ENCODE measurements at regions not wholly inside any gene's neighbourhood (a gene's known extent, or its start where the extent isn't known, plus 50 kb on each side); places are given as distances from the start of the nearest gene placed in this dataset.

GRCh38 chr7:38066391-38066790 lies 111.7 kb upstream of the STARD3NL start:
- no peak overlapping the region for H3K27ac ChIP-seq (ENCODE audit: insufficient read length, low read depth, low read length)
- no peaks in the 10 kb centered on the region for H3K36me3 Mint-ChIP-seq (ENCODE audit: insufficient read depth in 1 of 3, low read depth in 3 of 3)
- H2BK12ac ChIP-seq (ENCODE audit: insufficient read length, low read depth, low read length), result no peak overlapping the region
- DNase-seq, result no peak
- no peak overlapping the region for H2AFZ ChIP-seq (ENCODE audit: low read length)
- H3K27me3 ChIP-seq (ENCODE audit: insufficient read depth, low read length), result no peaks in the 10 kb centered on the region
- no peak overlapping the region for H4K91ac ChIP-seq (ENCODE audit: insufficient read length, low read depth, low read length)
- H3T11ph ChIP-seq (ENCODE audit: low read length), result no peak overlapping the region
- H3K9me3 ChIP-seq (ENCODE audit: control insufficient read depth, low read depth, low read length), result no peaks in the 10 kb centered on the region
- no peak overlapping the region for H3K23ac ChIP-seq (ENCODE audit: insufficient read length, low read depth, low read length)
- H2AK5ac ChIP-seq (ENCODE audit: insufficient read length, low read length), result no peak overlapping the region
- H3K79me1 ChIP-seq (ENCODE audit: insufficient read depth, low read depth, low read length, poor library complexity, severe bottlenecking), result no peaks in the 10 kb centered on the region
- H3K79me2 ChIP-seq (ENCODE audit: insufficient read depth, low read length), result no peaks in the 10 kb centered on the region
- H3K23me2 ChIP-seq (ENCODE audit: insufficient read length, low read depth, low read length, poor library complexity, severe bottlenecking), result no peaks in the 10 kb centered on the region
- H3K18ac ChIP-seq (ENCODE audit: insufficient read length, low read depth, low read length), result no peak overlapping the region
- no CpG with 5 or more reads among the region's 5 CpGs for WGBS (ENCODE audit: extremely low coverage, insufficient read length, low lambda C conversion rate)
- H2BK20ac ChIP-seq (ENCODE audit: low read depth, low read length, poor library complexity, severe bottlenecking), result no peak overlapping the region
- H3K4me1 ChIP-seq (ENCODE audit: insufficient read depth, low read length), result no peaks in the 10 kb centered on the region
- no peak overlapping the region for H4K8ac ChIP-seq (replicated peaks; ENCODE audit: insufficient read length, low read depth, low read length)
- no peaks in the 10 kb centered on the region; the same call in 1 of the 2 replicates for H3K27me3 Mint-ChIP-seq (ENCODE audit: low read depth)
- H3K4me2 ChIP-seq (ENCODE audit: insufficient read depth, insufficient read length, low read length), result no peak overlapping the region
- no peak overlapping the region for H3K4ac ChIP-seq (ENCODE audit: low read depth, low read length)
- no peak overlapping the region for H2BK15ac ChIP-seq (ENCODE audit: low read depth, low read length)
- H3K9me3 Mint-ChIP-seq, result no peaks in the 10 kb centered on the region; a peak in 1 of 5 replicates
- H3K4me3 Mint-ChIP-seq, result no peak overlapping the region
- H4K20me1 ChIP-seq (ENCODE audit: control insufficient read depth, insufficient read depth, insufficient read length), result no peaks in the 10 kb centered on the region
- no peak overlapping the region for H3K56ac ChIP-seq (ENCODE audit: insufficient read length, low read depth, low read length)
- H3K27ac Mint-ChIP-seq, result no peak overlapping the region
- H2BK5ac ChIP-seq (ENCODE audit: insufficient read length, low read length), result no peak overlapping the region
- H4K5ac ChIP-seq (ENCODE audit: insufficient read length, low read depth, low read length), result no peak overlapping the region
- no peak overlapping the region for H2BK120ac ChIP-seq (ENCODE audit: low read depth, low read length, poor library complexity, severe bottlenecking)
- peaks cover 22 to 29% of the 10 kb centered on the region in 2 experiments for H3K4me1 Mint-ChIP-seq
- no peak overlapping the region for H3K14ac ChIP-seq (ENCODE audit: insufficient read depth, low read length)
- no peak overlapping the region for H3K9ac ChIP-seq (ENCODE audit: extremely low read depth, insufficient read length, low read length)
- no peak for TF ChIP-seq CTCF (conservative IDR thresholded peaks at IDR 0.05)
